GM12878 (cell line): ENCODE measurements at regions not wholly inside any gene's neighbourhood (a gene's known extent, or its start where the extent isn't known, plus 50 kb on each side); places are given as distances from the start of the nearest gene placed in this dataset.

Experiments used
- ATAC-seq: fragments of 200-7000 bp; cut with Tn5 transposase; 3 replicates; pipeline ENCODE4 v1.9.1; 2020; ENCODE audit warnings: mild to moderate bottlenecking, moderate library complexity
- BruUV-seq: library from RNA; stranded (reverse); fragments of 400-500 nt; replicated peaks from 2 replicates; lab custom pipeline; 2021; lab: Mats Ljungman, UMichigan
- CTCF ChIA-PET: fragments of 300-600 bp; sonication (Branson Sonifier 250); formaldehyde crosslinking; extraction: SDS; loops from one replicate; lab custom pipeline; 2021; ENCODE audit warnings: inconsistent platforms; lab: Yijun Ruan, JAX
- POLR2A ChIA-PET: fragments of 350-600 bp; formaldehyde crosslinking; extraction: SDS; loops from one replicate; lab custom pipeline; 2021; ENCODE audit warnings: inconsistent platforms; lab: Charles Lee
- RAD21 ChIA-PET: fragments of 300-600 bp; sonication (Branson Sonifier 250); formaldehyde crosslinking; loops from one replicate; lab custom pipeline; 2023; ENCODE audit warnings: antibody characterized with exemption; ENCODE audit not compliant: unreplicated experiment; lab: Charles Lee
- SMC1A ChIA-PET: fragments of 300-600 bp; sonication (Branson Sonifier 250); formaldehyde crosslinking; loops from one replicate; lab custom pipeline; 2023; ENCODE audit not compliant: unreplicated experiment, uncharacterized antibody; lab: Charles Lee
- DNase-seq: peaks from one replicate; pipeline ENCODE4 v3.0.0-alpha.2; 2011; ENCODE audit warnings: low read depth, low spot score
- FAIRE-seq: peaks from 3 replicates; lab custom pipeline; 2011; peaks lifted over from hg19 to GRCh38; lab: Jason Lieb, UNC
- H2AFZ ChIP-seq: 2 replicates; pipeline ENCODE4 v1.6.0; 2011; ENCODE audit warnings: low read depth, low read length, control low read depth; ENCODE audit not compliant: control insufficient read depth
- H3K27ac ChIP-seq: 2 replicates; pipeline ENCODE4 v1.5.1; 2011; ENCODE audit warnings: control low read depth; ENCODE audit not compliant: control insufficient read depth, insufficient read depth
- H3K27me3 ChIP-seq, 2 experiments: replicated peaks in 1 of 2; 2 replicates each; pipeline versions ENCODE4 v1.6.0 to v1.6.1; 2011; ENCODE audit warnings: low read length in 1 of 2; ENCODE audit not compliant: control insufficient read depth in 2 of 2, insufficient read depth in 2 of 2
- H3K36me3 ChIP-seq, 2 experiments: 2 replicates each; pipeline ENCODE4 v1.5.1; 2011; ENCODE audit warnings: low read length in 1 of 2; ENCODE audit not compliant: control insufficient read depth in 2 of 2, insufficient read depth in 2 of 2
- H3K4me1 ChIP-seq: 2 replicates; pipeline ENCODE4 v1.6.1; 2011; ENCODE audit warnings: mild to moderate bottlenecking, low read length, moderate library complexity, mixed read lengths; ENCODE audit not compliant: control insufficient read depth, insufficient read depth
- H3K4me2 ChIP-seq: 2 replicates; pipeline ENCODE4 v1.6.0; 2011; ENCODE audit warnings: control low read depth; ENCODE audit not compliant: control insufficient read depth, insufficient read depth
- H3K4me3 ChIP-seq: fragments of 200-600 bp; sonication (generic); 2 replicates; pipeline ENCODE4 v1.5.1; 2016
- H3K79me2 ChIP-seq: 2 replicates; pipeline ENCODE4 v1.6.0; 2011; ENCODE audit warnings: low read length; ENCODE audit not compliant: control insufficient read depth, insufficient read depth
- H3K9ac ChIP-seq: 2 replicates; pipeline ENCODE4 v1.8.0; 2011; ENCODE audit warnings: low read length, control low read depth, mixed read lengths; ENCODE audit not compliant: control insufficient read depth, insufficient read depth
- H3K9me3 ChIP-seq: replicated peaks from 3 replicates; pipeline ENCODE4 v1.5.1; 2011; ENCODE audit warnings: mild to moderate bottlenecking, low read length; ENCODE audit not compliant: control insufficient read depth, insufficient read depth
- H4K20me1 ChIP-seq: 2 replicates; pipeline ENCODE4 v1.6.0; 2011; ENCODE audit not compliant: control insufficient read depth, insufficient read depth
- DPF2 ChIP-seq: fragments of 450-650 bp; IDR thresholded peaks from 2 replicates; pipeline ENCODE4 v1.6.1; 2017; ENCODE audit warnings: mild to moderate bottlenecking
- KDM1A ChIP-seq: fragments of 200-600 bp; sonication (generic); IDR thresholded peaks from 2 replicates; pipeline ENCODE4 v1.6.1; 2016; ENCODE audit warnings: borderline replicate concordance
- MXI1 ChIP-seq: fragments of 150-350 bp; IDR thresholded peaks from 2 replicates; pipeline ENCODE4 v1.6.1; 2011; ENCODE audit warnings: low read depth, mild to moderate bottlenecking, inconsistent platforms, low read length, improper control_type of control experiment
- NR2C2 ChIP-seq: IDR thresholded peaks from 2 replicates; pipeline ENCODE4 v1.6.1; 2011; ENCODE audit warnings: borderline replicate concordance, low read depth; ENCODE audit not compliant: control insufficient read depth, insufficient read length
- PML ChIP-seq: IDR thresholded peaks from 2 replicates; pipeline ENCODE4 v1.6.1; 2012; ENCODE audit warnings: low read length, inconsistent platforms
- POLR2A ChIP-seq: IDR thresholded peaks from 2 replicates; pipeline ENCODE4 v1.6.1; 2011; ENCODE audit warnings: low read depth, mild to moderate bottlenecking, low read length
- RB1 ChIP-seq: fragments of 450-650 bp; formaldehyde crosslinking; IDR thresholded peaks from 2 replicates; pipeline ENCODE4 v1.6.1; 2017; ENCODE audit warnings: mild to moderate bottlenecking, borderline replicate concordance
- RFX5 ChIP-seq: IDR thresholded peaks from 2 replicates; pipeline ENCODE4 v1.6.1; 2011; ENCODE audit warnings: low read depth, low read length, improper control_type of control experiment
- USF2 ChIP-seq: IDR thresholded peaks from 2 replicates; pipeline ENCODE4 v1.6.1; 2011; ENCODE audit warnings: low read depth, low read length, improper control_type of control experiment, borderline replicate concordance
- YBX1 ChIP-seq: fragments of 450-650 bp; IDR thresholded peaks from 2 replicates; pipeline ENCODE4 v1.6.1; 2016; ENCODE audit warnings: antibody characterized with exemption
- ZBTB4 ChIP-seq: fragments of 450-650 bp; formaldehyde crosslinking; IDR thresholded peaks from 2 replicates; pipeline ENCODE4 v1.4.0; 2022; ENCODE audit warnings: mild to moderate bottlenecking, moderate library complexity
- WGBS: methylation state at CpG from one replicate; pipeline ENCODE4 v1.1.6; 2016; ENCODE audit warnings: low lambda C conversion rate; ENCODE audit not compliant: insufficient replicate concordance, insufficient coverage; ENCODE audit errors: missing lambda C conversion rate; 5-methylcytosine and 5-hydroxymethylcytosine counted together
- in situ Hi-C: fragments of 300-500 bp; cut with MboI; formaldehyde crosslinking; loops from 9 replicates; pipeline ENCODE4 v1.14.3; 2018; ENCODE audit warnings: mixed read lengths
- intact Hi-C: fragments of 100-400 bp; cut with micrococcal nuclease; formaldehyde crosslinking; loops from one replicate; pipeline ENCODE4 v1.14.2; 2022; ENCODE audit not compliant: unreplicated experiment
- TF ChIP-seq, protein P1 (sequence below): fragments of 450-650 bp; IDR thresholded peaks from 2 replicates; pipeline ENCODE4 v1.6.1; 2017; ENCODE audit warnings: mild to moderate bottlenecking, moderate library complexity

DNA sequence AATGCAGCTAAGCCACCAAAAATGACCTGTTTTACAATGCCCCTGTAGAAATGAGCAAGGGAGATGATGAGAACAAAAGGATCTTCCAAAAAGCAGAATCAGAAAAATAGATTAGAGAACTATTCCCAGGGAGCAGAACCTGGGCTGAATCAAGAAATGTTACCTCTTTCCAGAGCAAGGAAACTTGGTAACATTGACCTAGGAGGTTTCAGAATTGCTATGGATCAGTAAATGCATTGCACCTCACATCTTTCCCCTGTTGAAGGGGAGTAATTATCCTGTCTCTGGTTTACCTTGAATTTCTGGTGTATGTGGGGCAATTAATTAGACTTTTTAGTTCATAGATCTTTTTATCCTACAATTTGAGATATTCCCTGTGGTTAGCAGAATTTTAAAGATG is 151.2 kb upstream of the RAI14 start (continued):
- TF ChIP-seq ZBTB4 (CRISPR knock-in tag), result no peak

- Histone ChIP-seq H3K79me2 (no peaks in the 10 kb centered on the region), H3K27ac (no peak overlapping the region), H3K27me3 (no peaks in the 10 kb centered on the region), H3K36me3 (no peaks in the 10 kb centered on the region), H3K4me2 (no peak overlapping the region), H4K20me1 (no peaks in the 10 kb centered on the region), H3K9me3 (no peaks in the 10 kb centered on the region), H3K9ac (no peak overlapping the region), H2AFZ (no peak overlapping the region), H3K4me3 (no peak overlapping the region), H3K4me1 (peaks cover 3% of the 10 kb centered on the region)
- ATAC-seq, result no peak
- in situ Hi-C loops (no loop called here), intact Hi-C loops (no loop called here)
- 70% methylated on average over 2 of the region's 2 CpGs for WGBS
- SMC1A ChIA-PET, result no interaction called here
- BruUV-seq, result no TSS peak
- RAD21 ChIA-PET, result interaction anchor here (1.2 kb wide), 1 partner anchor 349 kb away, joined by 3 read pairs; no protein-coding TSS in a partner anchor
- no peak for FAIRE-seq
- no peak for DNase-seq
- CTCF ChIA-PET, result interaction anchor here (1.0 kb wide), 1 partner anchor 33 kb away, joined by 3 read pairs; no protein-coding TSS in a partner anchor
- POLR2A ChIA-PET, result interaction anchor here (0.6 kb wide), 1 partner anchor 380 kb away, joined by 7 read pairs; no protein-coding TSS in a partner anchor
- TF ChIP-seq, protein P1, sequence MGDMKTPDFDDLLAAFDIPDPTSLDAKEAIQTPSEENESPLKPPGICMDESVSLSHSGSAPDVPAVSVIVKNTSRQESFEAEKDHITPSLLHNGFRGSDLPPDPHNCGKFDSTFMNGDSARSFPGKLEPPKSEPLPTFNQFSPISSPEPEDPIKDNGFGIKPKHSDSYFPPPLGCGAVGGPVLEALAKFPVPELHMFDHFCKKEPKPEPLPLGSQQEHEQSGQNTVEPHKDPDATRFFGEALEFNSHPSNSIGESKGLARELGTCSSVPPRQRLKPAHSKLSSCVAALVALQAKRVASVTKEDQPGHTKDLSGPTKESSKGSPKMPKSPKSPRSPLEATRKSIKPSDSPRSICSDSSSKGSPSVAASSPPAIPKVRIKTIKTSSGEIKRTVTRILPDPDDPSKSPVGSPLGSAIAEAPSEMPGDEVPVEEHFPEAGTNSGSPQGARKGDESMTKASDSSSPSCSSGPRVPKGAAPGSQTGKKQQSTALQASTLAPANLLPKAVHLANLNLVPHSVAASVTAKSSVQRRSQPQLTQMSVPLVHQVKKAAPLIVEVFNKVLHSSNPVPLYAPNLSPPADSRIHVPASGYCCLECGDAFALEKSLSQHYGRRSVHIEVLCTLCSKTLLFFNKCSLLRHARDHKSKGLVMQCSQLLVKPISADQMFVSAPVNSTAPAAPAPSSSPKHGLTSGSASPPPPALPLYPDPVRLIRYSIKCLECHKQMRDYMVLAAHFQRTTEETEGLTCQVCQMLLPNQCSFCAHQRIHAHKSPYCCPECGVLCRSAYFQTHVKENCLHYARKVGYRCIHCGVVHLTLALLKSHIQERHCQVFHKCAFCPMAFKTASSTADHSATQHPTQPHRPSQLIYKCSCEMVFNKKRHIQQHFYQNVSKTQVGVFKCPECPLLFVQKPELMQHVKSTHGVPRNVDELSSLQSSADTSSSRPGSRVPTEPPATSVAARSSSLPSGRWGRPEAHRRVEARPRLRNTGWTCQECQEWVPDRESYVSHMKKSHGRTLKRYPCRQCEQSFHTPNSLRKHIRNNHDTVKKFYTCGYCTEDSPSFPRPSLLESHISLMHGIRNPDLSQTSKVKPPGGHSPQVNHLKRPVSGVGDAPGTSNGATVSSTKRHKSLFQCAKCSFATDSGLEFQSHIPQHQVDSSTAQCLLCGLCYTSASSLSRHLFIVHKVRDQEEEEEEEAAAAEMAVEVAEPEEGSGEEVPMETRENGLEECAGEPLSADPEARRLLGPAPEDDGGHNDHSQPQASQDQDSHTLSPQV, result no peak
- TF ChIP-seq RFX5, result no peak
- TF ChIP-seq USF2, result no peak
- TF ChIP-seq MXI1, result no peak
- TF ChIP-seq POLR2A, result no peak
- no peak for TF ChIP-seq NR2C2
- TF ChIP-seq RB1, result no peak
- TF ChIP-seq KDM1A, result no peak
- no peak for TF ChIP-seq DPF2
- no peak for TF ChIP-seq ZBTB4 (CRISPR knock-in tag)
- TF ChIP-seq YBX1, result no peak
- TF ChIP-seq PML, result no peak
These were observed 150.4 kb upstream of the RAI14 start for GRCh38 chr5:34505731-34506130.
